Thymus (tissue), 11 donors: ENCODE measurements at regions not wholly inside any gene's neighbourhood (a gene's known extent, or its start where the extent isn't known, plus 50 kb on each side); places are given as distances from the start of the nearest gene placed in this dataset.

ENCODE experiments used
- DNase-seq, 9 donors: peaks; one replicate each; pipeline ENCODE4 v3.0.0-alpha.2; 2013; ENCODE audit warnings: low spot score in 9 of 9, low read depth in 6 of 9, missing footprints in 1 of 9
- H3K27ac ChIP-seq, 2 donors: one replicate each; pipeline ENCODE4 v1.5.1; 2013; ENCODE audit warnings: control low read depth in 1 of 2, low read depth in 1 of 2, low read length in 1 of 2, mild to moderate bottlenecking in 1 of 2, moderate library complexity in 1 of 2
- H3K27me3 ChIP-seq, 2 donors: one replicate each; pipeline ENCODE4 v1.5.1; 2013; ENCODE audit warnings: low read length in 1 of 2; ENCODE audit not compliant: control insufficient read depth in 2 of 2, insufficient read depth in 1 of 2
- H3K36me3 ChIP-seq, 2 donors: one replicate each; pipeline ENCODE4 v1.5.1; 2013; ENCODE audit warnings: low read length in 1 of 2, mild to moderate bottlenecking in 1 of 2, moderate library complexity in 1 of 2; ENCODE audit not compliant: control insufficient read depth in 2 of 2, insufficient read depth in 2 of 2
- H3K4me1 ChIP-seq, 2 donors: one replicate each; pipeline ENCODE4 v1.5.1; 2013; ENCODE audit warnings: low read length in 2 of 2; ENCODE audit not compliant: control insufficient read depth in 2 of 2, insufficient read depth in 2 of 2
- H3K4me3 ChIP-seq, 2 donors: one replicate each; pipeline ENCODE4 v1.5.1; 2013; ENCODE audit warnings: low read length in 2 of 2, control low read depth in 1 of 2, mild to moderate bottlenecking in 1 of 2
- H3K9me3 ChIP-seq, 2 donors: one replicate each; pipeline ENCODE4 v1.5.1; 2013; ENCODE audit warnings: low read length in 1 of 2, mild to moderate bottlenecking in 1 of 2; ENCODE audit not compliant: control insufficient read depth in 2 of 2, insufficient read depth in 1 of 2
- WGBS: extraction: QIAGEN DNeasy Blood & Tissue Kit; methylation state at CpG from one replicate; pipeline ENCODE4 v1.1.7; 2013; 5-methylcytosine and 5-hydroxymethylcytosine counted together
- donor health status: healthy.

- no peaks in the 10 kb centered on the region for H3K4me1 ChIP-seq
- no peak for DNase-seq
- WGBS, result 64% methylated on average over 3 of the region's 3 CpGs
Measured at GRCh38 chr12:84730561-84731162, 181.9 kb downstream of the SLC6A15 start.

GRCh38 chr12:84727961-84728360 lies 184.6 kb downstream of the SLC6A15 start:
- no peaks in the 10 kb centered on the region for H3K4me1 ChIP-seq
- H3K27ac ChIP-seq, result no peak overlapping the region
- H3K9me3 ChIP-seq, result no peaks in the 10 kb centered on the region
- no peaks in the 10 kb centered on the region for H3K27me3 ChIP-seq
- whole genome bisulfite sequencing, result 33% methylated on average over 3 of the region's 3 CpGs
- no peaks in the 10 kb centered on the region for H3K36me3 ChIP-seq
- H3K4me3 ChIP-seq, result no peak overlapping the region
- DNase-seq, result no peak

More at GRCh38 chr12:84730561-84731162, 181.9 kb downstream of the SLC6A15 start:
- Histone ChIP-seq H3K27me3 (no peaks in the 10 kb centered on the region), H3K9me3 (no peaks in the 10 kb centered on the region), H3K27ac (no peak overlapping the region), H3K36me3 (no peaks in the 10 kb centered on the region), H3K4me3 (no peak overlapping the region)

GRCh38 chr12:84726780-84727179 lies 185.8 kb downstream of the SLC6A15 start:
- 93% methylated on average over 2 of the region's 2 CpGs for WGBS

GRCh38 chr12:84723988-84724387 lies 188.6 kb downstream of the SLC6A15 start:
- Histone ChIP-seq H3K4me3 (no peak overlapping the region), H3K36me3 (no peaks in the 10 kb centered on the region), H3K27me3 (no peaks in the 10 kb centered on the region), H3K4me1 (no peaks in the 10 kb centered on the region), H3K9me3 (no peaks in the 10 kb centered on the region), H3K27ac (no peak overlapping the region)
- no peak for DNase-seq
- 68% methylated on average over 2 of the region's 2 CpGs for WGBS

More at GRCh38 chr12:84726780-84727179, 185.8 kb downstream of the SLC6A15 start:
- no peak for DNase-seq
- no peak overlapping the region for H3K27ac ChIP-seq
- no peak overlapping the region for H3K4me3 ChIP-seq
- no peaks in the 10 kb centered on the region for H3K36me3 ChIP-seq
- no peaks in the 10 kb centered on the region for H3K4me1 ChIP-seq
- H3K27me3 ChIP-seq, result no peaks in the 10 kb centered on the region
- H3K9me3 ChIP-seq, result no peaks in the 10 kb centered on the region

- DNase-seq, result no peak
- H3K36me3 ChIP-seq, result no peaks in the 10 kb centered on the region
- 91% methylated on average over 1 of the region's 1 CpG for WGBS
- no peaks in the 10 kb centered on the region for H3K9me3 ChIP-seq
- no peaks in the 10 kb centered on the region for H3K27me3 ChIP-seq
- no peak overlapping the region for H3K27ac ChIP-seq
- H3K4me1 ChIP-seq, result no peaks in the 10 kb centered on the region
- H3K4me3 ChIP-seq, result no peak overlapping the region
Measured at GRCh38 chr12:84719997-84720396, 192.6 kb downstream of the SLC6A15 start.

GRCh38 chr12:84718906-84719305 lies 193.7 kb downstream of the SLC6A15 start:
- Histone ChIP-seq H3K27ac (no peak overlapping the region), H3K4me3 (no peak overlapping the region), H3K9me3 (no peaks in the 10 kb centered on the region), H3K36me3 (no peaks in the 10 kb centered on the region), H3K4me1 (no peaks in the 10 kb centered on the region), H3K27me3 (no peaks in the 10 kb centered on the region)
- DNase-seq, result no peak

GRCh38 chr12:84712747-84713146 lies 199.9 kb downstream of the SLC6A15 start:
- no peaks in the 10 kb centered on the region for H3K4me1 ChIP-seq
- no peaks in the 10 kb centered on the region for H3K27me3 ChIP-seq
- H3K36me3 ChIP-seq, result no peaks in the 10 kb centered on the region
- no peaks in the 10 kb centered on the region for H3K9me3 ChIP-seq
- H3K27ac ChIP-seq, result no peak overlapping the region
- 81% methylated on average over 4 of the region's 4 CpGs for WGBS
- H3K4me3 ChIP-seq, result no peak overlapping the region
- DNase-seq, result no peak

- no peaks in the 10 kb centered on the region for H3K36me3 ChIP-seq
- H3K4me3 ChIP-seq, result no peak overlapping the region
- H3K4me1 ChIP-seq, result no peaks in the 10 kb centered on the region
- no peak overlapping the region for H3K27ac ChIP-seq
- no peaks in the 10 kb centered on the region for H3K27me3 ChIP-seq
- no peaks in the 10 kb centered on the region for H3K9me3 ChIP-seq
- DNase-seq, result no peak
Measured at GRCh38 chr12:84706374-84706773, 206.2 kb downstream of the SLC6A15 start.

GRCh38 chr12:84704856-84705255 lies 207.7 kb downstream of the SLC6A15 start:
- Histone ChIP-seq H3K36me3 (no peaks in the 10 kb centered on the region), H3K27ac (no peak overlapping the region), H3K4me3 (no peak overlapping the region), H3K9me3 (no peaks in the 10 kb centered on the region), H3K27me3 (no peaks in the 10 kb centered on the region), H3K4me1 (no peaks in the 10 kb centered on the region)
- DNase-seq, result no peak

GRCh38 chr12:84702001-84702400 lies 210.6 kb downstream of the SLC6A15 start:
- WGBS, result 78% methylated on average over 2 of the region's 2 CpGs
- H3K9me3 ChIP-seq, result no peaks in the 10 kb centered on the region

More at GRCh38 chr12:84702001-84702400, 210.6 kb downstream of the SLC6A15 start:
- Histone ChIP-seq H3K27me3 (no peaks in the 10 kb centered on the region), H3K36me3 (no peaks in the 10 kb centered on the region), H3K27ac (no peak overlapping the region), H3K4me1 (no peaks in the 10 kb centered on the region), H3K4me3 (no peak overlapping the region)
- no peak for DNase-seq
